Parathyroid adenoma (tissue), 2 donors: ENCODE measurements at regions not wholly inside any gene's neighbourhood (a gene's known extent, or its start where the extent isn't known, plus 50 kb on each side); places are given as distances from the start of the nearest gene placed in this dataset.

Source experiments
- H2AFZ ChIP-seq: fragments of 300-600 bp; sonication (generic); one replicate; pipeline ENCODE4 v1.7.0; 2017; ENCODE audit warnings: antibody characterized with exemption, mild to moderate bottlenecking
- H3K27ac ChIP-seq: fragments of 300-600 bp; sonication (generic); one replicate; pipeline ENCODE4 v1.7.0; 2017
- H3K27me3 ChIP-seq: fragments of 300-600 bp; sonication (generic); one replicate; pipeline ENCODE4 v1.7.0; 2017; ENCODE audit warnings: low read length; ENCODE audit not compliant: control insufficient read depth, insufficient read depth
- H3K36me3 ChIP-seq: fragments of 300-600 bp; sonication (generic); one replicate; pipeline ENCODE4 v1.7.0; 2017; ENCODE audit warnings: low read length; ENCODE audit not compliant: control insufficient read depth, insufficient read depth
- H3K4me1 ChIP-seq: fragments of 300-600 bp; sonication (generic); one replicate; pipeline ENCODE4 v1.7.0; 2017; ENCODE audit warnings: control low read depth
- H3K4me2 ChIP-seq: fragments of 300-600 bp; sonication (generic); one replicate; pipeline ENCODE4 v1.7.0; 2017; ENCODE audit warnings: low read length
- H3K4me3 ChIP-seq: fragments of 300-600 bp; sonication (generic); one replicate; pipeline ENCODE4 v1.7.0; 2017; ENCODE audit warnings: low read depth, low read length
- H3K79me2 ChIP-seq: fragments of 300-600 bp; sonication (generic); one replicate; pipeline ENCODE4 v1.7.0; 2017; ENCODE audit warnings: control low read depth
- H3K9ac ChIP-seq: fragments of 300-600 bp; sonication (generic); one replicate; pipeline ENCODE4 v1.7.0; 2017; ENCODE audit warnings: mild to moderate bottlenecking
- H3K9me3 ChIP-seq: fragments of 300-600 bp; sonication (generic); one replicate; pipeline ENCODE4 v1.7.0; 2017; ENCODE audit warnings: low read length; ENCODE audit not compliant: control insufficient read depth
- TF ChIP-seq, protein P1 (sequence below): fragments of 300-600 bp; sonication (generic); IDR thresholded peaks from one replicate; pipeline ENCODE4 v1.7.0; 2017; ENCODE audit warnings: antibody characterized with exemption, mild to moderate bottlenecking
- donor health status: primary hyperparathyroidism.

DNA sequence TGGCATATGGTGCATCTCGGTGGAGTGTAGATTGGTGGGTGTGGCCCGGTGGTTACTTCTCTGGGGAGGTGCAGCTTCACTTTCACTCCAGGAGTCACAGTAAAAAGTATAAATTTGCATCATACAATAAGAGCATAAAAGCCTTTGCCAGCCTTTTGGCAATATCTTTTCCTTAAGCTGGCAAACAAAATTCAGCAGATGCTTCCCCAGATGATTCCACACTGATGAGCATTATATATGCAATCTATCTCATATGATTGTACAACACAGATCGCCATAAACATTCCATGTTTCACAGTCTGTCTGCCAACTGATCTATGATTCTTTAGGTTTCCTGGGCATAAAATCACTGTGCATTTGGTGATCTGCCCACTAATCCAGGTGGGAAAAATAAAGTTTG lies 120.2 kb upstream of the ALCAM start:
- no peak overlapping the region for H3K9ac ChIP-seq
- H3K4me2 ChIP-seq: no peak overlapping the region
- H3K27me3 ChIP-seq: no peaks in the 10 kb centered on the region
- TF ChIP-seq, protein P1, sequence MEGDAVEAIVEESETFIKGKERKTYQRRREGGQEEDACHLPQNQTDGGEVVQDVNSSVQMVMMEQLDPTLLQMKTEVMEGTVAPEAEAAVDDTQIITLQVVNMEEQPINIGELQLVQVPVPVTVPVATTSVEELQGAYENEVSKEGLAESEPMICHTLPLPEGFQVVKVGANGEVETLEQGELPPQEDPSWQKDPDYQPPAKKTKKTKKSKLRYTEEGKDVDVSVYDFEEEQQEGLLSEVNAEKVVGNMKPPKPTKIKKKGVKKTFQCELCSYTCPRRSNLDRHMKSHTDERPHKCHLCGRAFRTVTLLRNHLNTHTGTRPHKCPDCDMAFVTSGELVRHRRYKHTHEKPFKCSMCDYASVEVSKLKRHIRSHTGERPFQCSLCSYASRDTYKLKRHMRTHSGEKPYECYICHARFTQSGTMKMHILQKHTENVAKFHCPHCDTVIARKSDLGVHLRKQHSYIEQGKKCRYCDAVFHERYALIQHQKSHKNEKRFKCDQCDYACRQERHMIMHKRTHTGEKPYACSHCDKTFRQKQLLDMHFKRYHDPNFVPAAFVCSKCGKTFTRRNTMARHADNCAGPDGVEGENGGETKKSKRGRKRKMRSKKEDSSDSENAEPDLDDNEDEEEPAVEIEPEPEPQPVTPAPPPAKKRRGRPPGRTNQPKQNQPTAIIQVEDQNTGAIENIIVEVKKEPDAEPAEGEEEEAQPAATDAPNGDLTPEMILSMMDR: no peak
- H2AFZ ChIP-seq: no peak overlapping the region
- H3K9me3 ChIP-seq: no peaks in the 10 kb centered on the region
- H3K27ac ChIP-seq: no peak overlapping the region
- no peaks in the 10 kb centered on the region for H3K4me1 ChIP-seq
- H3K79me2 ChIP-seq: no peaks in the 10 kb centered on the region
- H3K36me3 ChIP-seq: no peaks in the 10 kb centered on the region
- H3K4me3 ChIP-seq: no peak overlapping the region

DNA sequence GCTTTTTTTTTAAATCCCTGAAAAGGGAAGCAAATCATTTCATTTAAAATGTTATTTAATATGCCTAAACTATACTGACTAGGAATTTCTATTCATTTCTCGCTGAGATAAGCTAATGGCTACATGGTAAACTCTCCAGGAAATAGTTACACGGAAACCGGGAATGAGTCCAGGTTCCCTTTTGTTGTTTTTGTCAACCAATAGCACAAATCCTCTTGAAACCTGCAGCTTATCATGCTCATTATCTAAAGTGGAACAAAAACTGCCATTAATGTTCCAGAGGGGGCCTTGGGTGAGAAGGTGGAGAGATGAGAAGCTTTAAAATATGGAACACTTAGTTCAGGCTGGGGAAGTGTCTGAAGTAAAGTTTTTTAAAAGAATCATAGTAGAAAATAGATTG lies 113.5 kb upstream of the ALCAM start:
- Histone ChIP-seq H3K27ac (no peak overlapping the region), H2AFZ (peak overlapping the region; percentile 46), H3K4me2 (no peak overlapping the region), H3K9ac (no peak overlapping the region), H3K27me3 (no peaks in the 10 kb centered on the region), H3K4me3 (no peak overlapping the region), H3K9me3 (no peaks in the 10 kb centered on the region), H3K36me3 (no peaks in the 10 kb centered on the region), H3K4me1 (peaks cover 9% of the 10 kb centered on the region), H3K79me2 (no peaks in the 10 kb centered on the region)
- TF ChIP-seq, protein P1: no peak

DNA sequence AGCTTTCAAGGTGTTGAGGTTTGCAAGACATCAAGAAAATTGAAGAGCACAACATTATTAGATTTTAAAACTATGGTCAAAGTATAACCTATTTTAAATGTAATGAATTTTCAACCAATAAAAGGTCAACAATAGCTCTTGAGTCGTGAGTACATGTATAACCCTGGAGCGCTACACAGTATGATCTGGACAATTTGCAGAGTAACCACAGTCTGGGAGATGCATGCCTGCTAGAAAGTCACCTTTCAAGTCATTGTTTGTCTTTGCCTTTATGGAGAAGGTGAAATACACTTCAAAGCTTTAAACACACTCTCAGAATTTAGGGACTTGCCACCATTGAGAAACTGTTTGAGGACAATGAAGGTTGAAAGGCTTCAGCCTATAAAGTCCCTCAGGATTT lies 112.6 kb upstream of the ALCAM start:
- H3K36me3 ChIP-seq: no peaks in the 10 kb centered on the region
- H3K4me1 ChIP-seq: peaks cover 9% of the 10 kb centered on the region
- H3K27me3 ChIP-seq: no peaks in the 10 kb centered on the region
- TF ChIP-seq, protein P1: no peak
- H3K9ac ChIP-seq: no peak overlapping the region
- H3K27ac ChIP-seq: no peak overlapping the region
- no peaks in the 10 kb centered on the region for H3K79me2 ChIP-seq
- no peak overlapping the region for H2AFZ ChIP-seq
- no peak overlapping the region for H3K4me3 ChIP-seq
- no peaks in the 10 kb centered on the region for H3K9me3 ChIP-seq
- H3K4me2 ChIP-seq: no peak overlapping the region

DNA sequence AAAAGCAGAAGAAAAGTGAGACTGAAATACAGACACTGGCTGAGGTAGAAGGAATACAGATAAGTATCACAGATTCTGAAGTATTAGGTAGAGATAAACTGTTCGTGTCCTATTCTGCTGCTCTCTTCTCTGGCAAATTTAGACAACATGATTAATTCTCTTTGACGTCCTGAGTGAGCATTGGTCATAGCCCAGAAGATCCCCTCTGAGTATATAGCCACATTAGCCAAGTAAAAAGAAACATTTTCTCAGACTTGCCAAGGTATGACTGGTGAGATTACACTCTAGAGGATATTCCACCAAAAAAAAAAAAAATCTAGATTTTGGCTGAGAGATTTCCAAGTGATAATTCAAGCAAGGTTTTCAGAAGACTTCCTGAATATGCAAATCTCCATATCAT lies 111.4 kb upstream of the ALCAM start:
- Histone ChIP-seq H3K9ac (no peak overlapping the region), H3K27ac (no peak overlapping the region), H2AFZ (no peak overlapping the region), H3K4me2 (peak overlapping the region; percentile 25), H3K9me3 (no peaks in the 10 kb centered on the region), H3K4me1 (peaks cover 9% of the 10 kb centered on the region), H3K4me3 (no peak overlapping the region), H3K27me3 (no peaks in the 10 kb centered on the region), H3K36me3 (no peaks in the 10 kb centered on the region), H3K79me2 (no peaks in the 10 kb centered on the region)
- TF ChIP-seq, protein P1: no peak

DNA sequence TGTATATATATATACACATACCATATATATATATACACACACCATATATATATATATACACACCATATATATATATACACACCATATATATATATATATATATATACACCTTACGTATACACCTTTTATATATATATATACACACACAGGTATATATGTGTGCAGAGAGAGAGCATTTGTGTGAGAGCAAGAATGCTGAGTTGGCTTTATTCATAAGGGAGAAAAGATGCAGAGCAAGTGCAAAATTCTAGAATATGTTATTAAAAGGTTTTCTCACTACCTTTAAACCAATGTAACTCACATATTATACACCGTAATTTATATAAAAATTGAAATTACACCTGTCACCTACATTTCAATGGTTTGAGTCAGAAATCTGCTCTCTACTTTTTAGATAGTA lies 107.2 kb upstream of the ALCAM start:
- no peaks in the 10 kb centered on the region for H3K36me3 ChIP-seq
- no peak overlapping the region for H2AFZ ChIP-seq
- no peaks in the 10 kb centered on the region for H3K79me2 ChIP-seq
- no peak overlapping the region for H3K4me3 ChIP-seq
- no peak overlapping the region for H3K9ac ChIP-seq
- no peaks in the 10 kb centered on the region for H3K27me3 ChIP-seq
- no peaks in the 10 kb centered on the region for H3K9me3 ChIP-seq
- TF ChIP-seq, protein P1: no peak
- peaks cover 5% of the 10 kb centered on the region for H3K4me1 ChIP-seq
- no peak overlapping the region for H3K4me2 ChIP-seq
- no peak overlapping the region for H3K27ac ChIP-seq
